ENCODE measurements at regions not wholly inside any gene's neighbourhood (a gene's known extent, or its start where the extent isn't known, plus 50 kb on each side); places are given as distances from the start of the nearest gene placed in this dataset.

DNA sequence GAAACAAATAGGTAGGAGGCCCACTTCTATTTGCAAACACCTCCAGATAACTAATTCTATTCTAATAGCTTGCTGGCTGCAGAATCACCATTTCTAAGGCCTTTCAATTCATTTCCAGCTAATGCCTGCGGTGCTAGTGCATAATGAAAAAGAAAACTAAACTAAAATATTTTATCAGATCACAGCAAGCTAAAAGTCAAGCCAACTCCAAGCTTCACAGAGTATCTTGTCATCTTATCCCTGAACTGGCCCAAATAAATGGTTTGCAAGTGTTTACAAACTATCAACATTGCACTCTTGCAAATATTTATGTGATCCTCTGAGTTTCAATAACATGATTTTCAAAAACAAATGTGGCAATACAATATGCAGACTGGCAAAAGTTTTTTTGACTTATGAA is 166.0 kb downstream of the IPMK start:
- Histone ChIP-seq H3K27me3 (ENCODE audit: control insufficient read depth, insufficient read depth, low read length) (no peaks in the 10 kb centered on the region), H3K4me1 (ENCODE audit: control insufficient read depth in 2 of 3, insufficient read depth in 2 of 3, low read depth in 1 of 3, low read length in 3 of 3) (no peaks in the 10 kb centered on the region), H3K36me3 (ENCODE audit: control insufficient read depth in 2 of 3, insufficient read depth in 3 of 3, low read length in 3 of 3) (no peaks in the 10 kb centered on the region), H3K27ac (ENCODE audit: low read depth in 2 of 2, low read length in 2 of 2) (no peak overlapping the region), H3K9me3 (ENCODE audit: control insufficient read depth in 2 of 3, insufficient read depth in 1 of 3, low read length in 3 of 3) (no peaks in the 10 kb centered on the region), H3K9ac (ENCODE audit: low read length in 3 of 3) (no peak overlapping the region), H3K4me3 (ENCODE audit: low read length in 3 of 3) (no peak overlapping the region)
- DNase-seq (no peak), FAIRE-seq (no peak)
- intact Hi-C loops (cut with DNase I), result no loop called here
- TF ChIP-seq, protein P1, sequence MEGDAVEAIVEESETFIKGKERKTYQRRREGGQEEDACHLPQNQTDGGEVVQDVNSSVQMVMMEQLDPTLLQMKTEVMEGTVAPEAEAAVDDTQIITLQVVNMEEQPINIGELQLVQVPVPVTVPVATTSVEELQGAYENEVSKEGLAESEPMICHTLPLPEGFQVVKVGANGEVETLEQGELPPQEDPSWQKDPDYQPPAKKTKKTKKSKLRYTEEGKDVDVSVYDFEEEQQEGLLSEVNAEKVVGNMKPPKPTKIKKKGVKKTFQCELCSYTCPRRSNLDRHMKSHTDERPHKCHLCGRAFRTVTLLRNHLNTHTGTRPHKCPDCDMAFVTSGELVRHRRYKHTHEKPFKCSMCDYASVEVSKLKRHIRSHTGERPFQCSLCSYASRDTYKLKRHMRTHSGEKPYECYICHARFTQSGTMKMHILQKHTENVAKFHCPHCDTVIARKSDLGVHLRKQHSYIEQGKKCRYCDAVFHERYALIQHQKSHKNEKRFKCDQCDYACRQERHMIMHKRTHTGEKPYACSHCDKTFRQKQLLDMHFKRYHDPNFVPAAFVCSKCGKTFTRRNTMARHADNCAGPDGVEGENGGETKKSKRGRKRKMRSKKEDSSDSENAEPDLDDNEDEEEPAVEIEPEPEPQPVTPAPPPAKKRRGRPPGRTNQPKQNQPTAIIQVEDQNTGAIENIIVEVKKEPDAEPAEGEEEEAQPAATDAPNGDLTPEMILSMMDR (IDR thresholded peaks at IDR 0.05; ENCODE audit: borderline replicate concordance, extremely low read depth, insufficient read depth), result no peak

DNA sequence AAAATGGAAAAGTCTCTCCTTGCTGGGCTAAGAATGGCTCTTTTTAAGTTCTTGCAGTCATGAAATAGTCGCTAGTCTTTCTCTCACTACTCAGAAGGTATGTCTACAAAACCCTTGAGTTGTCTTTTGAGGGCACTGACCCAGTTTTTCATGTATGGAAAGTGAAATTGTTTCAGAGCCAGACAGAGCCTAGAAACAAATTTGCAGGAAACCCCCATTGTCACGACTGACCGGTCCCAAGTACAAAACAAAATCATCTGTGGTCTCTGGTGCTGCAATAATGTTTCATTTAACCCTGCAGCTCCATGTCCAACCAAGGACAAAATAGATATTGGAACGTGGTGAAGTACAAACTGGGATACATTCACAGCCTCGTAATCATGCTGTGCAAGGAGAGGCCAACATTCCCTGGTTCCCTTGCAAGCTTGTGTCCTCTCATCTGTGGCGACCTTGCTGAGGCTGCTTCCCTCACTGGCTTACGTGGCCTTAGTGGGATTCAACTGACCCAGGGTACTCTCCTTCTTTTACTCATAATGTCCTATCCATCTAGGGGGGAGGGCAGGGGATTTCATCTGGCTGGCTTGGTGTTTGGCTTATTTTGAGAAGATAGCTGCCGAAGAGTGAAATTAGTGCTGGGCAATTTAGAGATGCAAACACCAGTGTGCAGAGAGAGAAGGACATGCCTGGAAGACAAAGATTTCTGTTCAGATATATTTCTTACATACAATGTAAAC is 172.5 kb downstream of the IPMK start:
- H3K9me3 ChIP-seq (ENCODE audit: control insufficient read depth in 2 of 3, insufficient read depth in 1 of 3, low read length in 3 of 3), result no peaks in the 10 kb centered on the region
- intact Hi-C loops (cut with DNase I), result no loop called here
- DNase-seq (no peak), FAIRE-seq (no peak)
- no peak overlapping the region for H3K9ac ChIP-seq (ENCODE audit: low read length in 3 of 3)
- no peak overlapping the region for H3K4me3 ChIP-seq (ENCODE audit: low read length in 3 of 3)
- H3K36me3 ChIP-seq (ENCODE audit: control insufficient read depth in 2 of 3, insufficient read depth in 3 of 3, low read length in 3 of 3), result no peaks in the 10 kb centered on the region
- H3K27ac ChIP-seq (ENCODE audit: low read depth in 2 of 2, low read length in 2 of 2), result no peak overlapping the region
- no peaks in the 10 kb centered on the region for H3K27me3 ChIP-seq (ENCODE audit: control insufficient read depth, insufficient read depth, low read length)
- TF ChIP-seq, protein P1 (IDR thresholded peaks at IDR 0.05; ENCODE audit: borderline replicate concordance, extremely low read depth, insufficient read depth), result no peak
- no peaks in the 10 kb centered on the region for H3K4me1 ChIP-seq (ENCODE audit: control insufficient read depth in 2 of 3, insufficient read depth in 2 of 3, low read depth in 1 of 3, low read length in 3 of 3)

DNA sequence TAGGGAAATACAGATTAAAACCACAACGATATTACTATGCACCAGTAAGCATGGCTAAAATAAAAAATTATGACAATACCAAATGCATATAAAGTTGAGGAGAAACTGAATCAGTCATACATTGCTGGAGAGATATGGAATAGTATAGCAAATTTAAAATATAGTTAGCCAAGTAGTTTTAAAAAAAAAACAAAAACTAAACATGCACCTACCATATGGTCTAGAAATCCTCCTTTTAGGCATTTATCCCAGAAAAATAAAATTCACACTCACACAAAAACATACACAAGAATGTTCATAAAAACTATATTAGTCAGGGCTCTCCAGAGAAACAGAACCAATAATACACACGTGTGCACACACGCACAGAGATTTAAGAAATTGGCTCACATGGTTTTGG is 175.8 kb downstream of the IPMK start:
- DNase-seq (no peak), FAIRE-seq (no peak)
- no peak overlapping the region for H3K27ac ChIP-seq (ENCODE audit: low read depth in 2 of 2, low read length in 2 of 2)
- H3K9me3 ChIP-seq (ENCODE audit: control insufficient read depth in 2 of 3, insufficient read depth in 1 of 3, low read length in 3 of 3), result no peaks in the 10 kb centered on the region
- no peaks in the 10 kb centered on the region for H3K27me3 ChIP-seq (ENCODE audit: control insufficient read depth, insufficient read depth, low read length)
- intact Hi-C loops (cut with DNase I), result no loop called here
- H3K9ac ChIP-seq (ENCODE audit: low read length in 3 of 3), result no peak overlapping the region
- TF ChIP-seq, protein P1 (IDR thresholded peaks at IDR 0.05; ENCODE audit: borderline replicate concordance, extremely low read depth, insufficient read depth), result no peak
- H3K4me3 ChIP-seq (ENCODE audit: low read length in 3 of 3), result no peak overlapping the region
- H3K36me3 ChIP-seq (ENCODE audit: control insufficient read depth in 2 of 3, insufficient read depth in 3 of 3, low read length in 3 of 3), result no peaks in the 10 kb centered on the region
- H3K4me1 ChIP-seq (ENCODE audit: control insufficient read depth in 2 of 3, insufficient read depth in 2 of 3, low read depth in 1 of 3, low read length in 3 of 3), result no peaks in the 10 kb centered on the region

DNA sequence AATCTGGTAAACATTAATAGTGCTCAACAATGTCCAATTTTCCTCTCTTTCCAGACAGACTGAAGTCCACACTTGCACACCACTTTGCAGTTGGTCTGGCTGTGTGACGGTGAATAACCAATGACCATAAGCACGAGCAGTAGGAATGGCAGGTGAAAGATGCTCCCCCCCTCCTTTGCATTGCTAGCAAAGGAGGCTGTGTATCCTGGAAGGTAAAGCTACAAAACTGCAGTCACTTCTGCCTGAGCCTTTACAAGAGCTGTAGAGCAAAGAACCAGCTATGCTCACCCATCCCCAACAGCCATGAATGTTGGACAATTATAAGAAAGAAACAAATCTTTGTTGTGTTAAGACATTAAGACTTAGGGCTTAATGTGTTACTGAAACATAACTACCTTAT is 178.0 kb downstream of the IPMK start:
- TF ChIP-seq, protein P1 (IDR thresholded peaks at IDR 0.05; ENCODE audit: borderline replicate concordance, extremely low read depth, insufficient read depth), result no peak
- no peaks in the 10 kb centered on the region for H3K27me3 ChIP-seq (ENCODE audit: control insufficient read depth, insufficient read depth, low read length)
- DNase-seq (no peak), FAIRE-seq (no peak)
- no peaks in the 10 kb centered on the region for H3K4me1 ChIP-seq (ENCODE audit: control insufficient read depth in 2 of 3, insufficient read depth in 2 of 3, low read depth in 1 of 3, low read length in 3 of 3)
- no peak overlapping the region for H3K4me3 ChIP-seq (ENCODE audit: low read length in 3 of 3)
- intact Hi-C loops (cut with DNase I), result no loop called here
- H3K27ac ChIP-seq (ENCODE audit: low read depth in 2 of 2, low read length in 2 of 2), result no peak overlapping the region
- H3K9ac ChIP-seq (ENCODE audit: low read length in 3 of 3), result no peak overlapping the region
- no peaks in the 10 kb centered on the region for H3K9me3 ChIP-seq (ENCODE audit: control insufficient read depth in 2 of 3, insufficient read depth in 1 of 3, low read length in 3 of 3)
- H3K36me3 ChIP-seq (ENCODE audit: control insufficient read depth in 2 of 3, insufficient read depth in 3 of 3, low read length in 3 of 3), result no peaks in the 10 kb centered on the region

All from kidney (tissue), 13 donors.